ACHN (cell line): ENCODE measurements at regions not wholly inside any gene's neighbourhood (a gene's known extent, or its start where the extent isn't known, plus 50 kb on each side); places are given as distances from the start of the nearest gene placed in this dataset.

Experiments used
- DNase-seq: peaks from one replicate; pipeline ENCODE4 v3.0.0-alpha.2; 2015
- in situ Hi-C: cut with HindIII; loops from 2 replicates; pipeline ENCODE4 v1.10.0; 2017; ENCODE audit warnings: low sequenced_read_pairs, low pct_ligation_motif_present, low pct_unique_long_range_greater_than_20kb

DNA sequence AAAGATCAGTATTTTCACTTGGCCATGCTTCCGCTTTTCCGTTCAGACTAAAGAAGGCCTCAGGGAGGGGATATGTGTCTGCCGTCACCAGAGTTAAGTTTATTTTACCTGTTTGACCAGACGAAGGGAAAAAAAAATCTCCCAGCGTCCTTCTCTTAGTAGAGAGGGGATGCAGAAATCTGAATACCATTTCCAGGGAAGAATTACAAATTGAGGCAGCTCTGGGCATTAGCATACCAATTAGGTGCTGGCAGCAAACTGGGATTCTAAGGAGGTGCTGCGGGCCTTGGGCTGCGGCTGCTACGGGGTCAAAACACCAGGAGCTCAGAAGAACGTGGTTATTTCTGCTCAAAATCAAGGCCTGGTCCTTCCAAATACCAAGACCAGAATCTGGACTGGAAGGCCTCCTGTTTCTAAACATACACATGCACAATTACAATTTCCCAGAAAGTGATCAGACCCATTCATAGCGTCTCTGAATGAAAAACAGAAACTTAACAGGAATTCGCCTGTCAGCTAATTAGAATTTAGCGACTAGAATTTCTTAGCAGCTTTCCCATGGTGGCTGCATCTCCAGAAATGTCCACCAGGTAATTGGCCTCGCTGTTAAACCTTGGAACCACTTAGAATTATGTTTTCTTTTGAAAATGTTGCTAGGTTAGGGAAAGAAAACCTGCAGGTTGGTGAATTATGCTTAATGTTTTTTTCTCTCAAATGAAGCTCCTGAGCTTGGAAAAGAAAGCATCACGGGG, 617.0 kb downstream of the VRK1 start:
- in situ Hi-C loops: no loop called here
- no peak for DNase-seq

- in situ Hi-C loops: no loop called here
- no peak for DNase-seq
Measured at GRCh38 chr14:97414718-97415098, 617.5 kb downstream of the VRK1 start.

- in situ Hi-C loops: no loop called here
- no peak for DNase-seq
Measured at GRCh38 chr14:97415907-97416306, 618.7 kb downstream of the VRK1 start.

DNA sequence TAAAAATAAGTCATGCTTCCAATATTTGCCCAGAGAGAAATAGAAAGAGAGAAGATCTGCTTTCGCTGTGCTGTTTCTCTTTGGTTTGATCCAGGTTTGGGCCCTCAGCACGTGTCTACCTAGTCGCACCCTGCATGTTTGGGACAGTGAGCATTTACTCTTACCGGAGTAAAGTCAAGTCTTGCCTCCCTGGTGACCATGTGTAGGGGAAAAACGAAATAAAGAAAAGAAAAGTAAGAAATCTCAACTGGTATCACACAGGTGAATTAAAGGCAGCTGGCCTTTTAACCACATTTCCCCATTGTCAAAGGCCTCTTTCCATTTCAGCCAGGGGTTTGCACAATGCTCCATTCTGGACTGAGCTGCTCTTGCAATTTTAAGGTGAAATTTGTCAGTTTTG, 619.4 kb downstream of the VRK1 start:
- in situ Hi-C loops: no loop called here

GRCh38 chr14:97417331-97417730, 620.1 kb downstream of the VRK1 start:
- no peak for DNase-seq
- in situ Hi-C loops: no loop called here

More for the DNA sequence above, 619.4 kb downstream of the VRK1 start:
- DNase-seq: no peak

DNA sequence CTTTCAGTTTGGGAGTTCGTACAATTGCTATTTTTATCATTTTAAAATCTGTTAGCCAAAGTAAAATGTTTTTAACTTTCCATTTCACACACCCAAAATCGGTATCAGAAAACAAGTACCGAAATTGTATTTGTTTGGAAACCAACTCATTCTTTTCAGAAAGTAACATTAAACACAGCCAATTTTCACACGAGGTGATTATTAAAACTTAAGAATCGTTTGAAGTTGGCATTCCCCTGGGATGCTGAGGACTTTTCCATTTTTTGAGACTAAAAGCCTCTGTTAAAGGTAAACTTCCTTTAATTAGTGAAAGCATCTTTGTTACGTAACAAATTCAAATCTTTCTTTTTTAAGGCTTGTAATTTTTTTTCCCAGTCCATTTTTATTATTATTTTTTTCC, 623.0 kb downstream of the VRK1 start:
- in situ Hi-C loops: no loop called here
- no peak for DNase-seq

GRCh38 chr14:97426776-97427175, 629.6 kb downstream of the VRK1 start:
- in situ Hi-C loops: no loop called here

DNA sequence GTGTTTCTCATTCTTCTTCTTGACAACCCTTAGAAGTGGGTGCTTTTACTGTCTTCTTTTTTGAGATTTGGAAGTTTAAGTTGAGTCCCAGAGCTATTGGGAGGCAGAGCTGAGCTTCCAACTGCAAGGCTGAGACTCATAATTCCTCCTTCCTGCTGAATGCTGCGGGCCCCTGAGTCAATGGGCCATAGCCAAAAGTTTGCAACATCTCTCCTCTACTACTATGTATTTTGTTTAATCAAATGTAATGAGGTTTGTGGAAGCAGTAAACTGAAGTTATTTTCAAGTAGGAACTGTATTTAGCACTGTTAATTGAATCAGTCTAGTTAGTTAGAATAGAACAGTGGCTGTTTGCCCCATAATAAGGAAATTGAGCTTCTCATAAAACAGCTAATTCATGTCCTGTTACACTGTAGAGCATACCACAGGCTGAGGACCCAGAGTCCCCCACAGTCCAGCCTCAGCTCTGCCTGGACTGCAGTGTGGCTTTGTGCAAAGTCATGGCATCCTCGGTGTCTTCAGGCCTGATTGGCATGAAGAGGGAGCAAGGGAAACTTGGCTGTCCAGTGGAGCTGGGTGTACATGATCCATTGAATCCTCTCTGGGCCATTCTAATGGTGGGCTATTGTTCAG, 631.7 kb downstream of the VRK1 start:
- no peak for DNase-seq
- in situ Hi-C loops: no loop called here

More at GRCh38 chr14:97426776-97427175, 629.6 kb downstream of the VRK1 start:
- DNase-seq: no peak

DNA sequence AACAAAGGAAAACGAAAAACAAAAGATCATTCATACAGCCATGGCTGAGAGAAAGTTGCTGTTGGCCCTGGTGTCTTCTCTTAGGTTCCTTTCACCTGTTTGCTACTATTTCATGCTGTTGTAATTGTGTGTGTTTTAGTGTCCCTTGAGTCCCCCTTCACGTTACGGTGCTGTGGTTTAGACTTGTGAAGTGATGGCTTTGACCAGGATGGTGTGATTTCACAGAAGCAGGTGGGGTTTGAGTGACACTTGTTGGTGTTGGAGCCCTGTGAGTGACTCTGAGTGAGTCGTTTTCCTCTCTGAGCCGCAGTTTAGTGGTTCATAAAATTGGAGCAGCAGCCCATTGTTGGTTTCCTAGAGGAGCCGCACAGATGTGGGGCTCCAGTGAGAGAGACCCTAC, 635.4 kb downstream of the VRK1 start:
- DNase-seq: no peak
- in situ Hi-C loops: no loop called here

DNA sequence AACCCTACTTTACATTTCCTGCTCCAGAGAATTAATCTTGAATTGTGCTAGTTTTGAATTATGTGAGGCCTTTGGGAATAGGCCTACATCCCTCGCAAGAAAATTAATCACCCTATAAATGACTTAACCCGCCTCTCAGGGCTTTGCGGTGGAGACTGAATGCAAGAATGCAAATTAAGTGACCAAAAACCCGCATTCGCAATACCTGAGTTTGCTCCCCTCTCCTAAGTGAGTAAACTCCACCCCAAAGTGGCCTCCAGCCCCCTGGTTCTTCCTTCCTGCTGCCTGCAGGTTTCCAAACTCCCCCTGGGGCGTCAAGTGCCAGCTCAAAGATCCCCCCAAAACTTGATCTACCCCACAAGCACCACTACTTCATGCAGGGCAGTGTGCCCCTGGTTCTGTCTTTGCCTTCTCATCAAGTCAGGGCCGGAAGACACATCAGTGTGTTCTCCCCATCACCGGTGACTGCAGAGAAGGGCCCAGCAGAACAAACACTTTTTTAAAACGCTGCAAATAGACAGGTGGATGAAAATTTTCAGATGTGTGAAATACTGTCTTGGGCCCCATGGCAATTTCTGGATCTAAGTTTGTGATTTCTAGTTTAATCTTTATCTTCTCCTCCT, 644.7 kb downstream of the VRK1 start:
- DNase-seq: no peak
- in situ Hi-C loops: no loop called here

DNA sequence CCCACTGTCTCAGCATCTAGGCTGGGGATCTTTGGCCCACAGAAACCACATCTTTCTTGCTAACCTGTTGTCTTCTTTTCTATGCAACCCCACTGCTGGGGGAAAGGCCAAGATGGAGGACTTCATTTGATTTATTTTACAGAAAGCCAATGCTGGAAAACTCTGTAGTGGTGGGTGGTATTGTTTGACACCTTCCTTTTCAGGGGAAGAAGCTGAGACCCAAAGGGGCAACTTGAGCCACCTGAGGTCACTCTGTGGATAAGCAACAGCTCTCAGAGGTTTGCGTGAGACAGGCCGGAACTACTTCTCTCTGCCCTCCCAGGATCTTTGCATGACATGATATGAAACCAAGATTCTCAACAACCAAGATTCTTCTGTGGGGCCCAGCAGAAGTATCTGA, 645.2 kb downstream of the VRK1 start:
- in situ Hi-C loops: no loop called here
- no peak for DNase-seq

- in situ Hi-C loops: no loop called here
- no peak for DNase-seq
Measured at GRCh38 chr14:97443412-97443811, 646.2 kb downstream of the VRK1 start.

GRCh38 chr14:97444248-97444647, 647.1 kb downstream of the VRK1 start:
- DNase-seq: no peak
- in situ Hi-C loops: no loop called here

GRCh38 chr14:97445367-97445766, 648.2 kb downstream of the VRK1 start:
- DNase-seq: no peak
- in situ Hi-C loops: no loop called here

DNA sequence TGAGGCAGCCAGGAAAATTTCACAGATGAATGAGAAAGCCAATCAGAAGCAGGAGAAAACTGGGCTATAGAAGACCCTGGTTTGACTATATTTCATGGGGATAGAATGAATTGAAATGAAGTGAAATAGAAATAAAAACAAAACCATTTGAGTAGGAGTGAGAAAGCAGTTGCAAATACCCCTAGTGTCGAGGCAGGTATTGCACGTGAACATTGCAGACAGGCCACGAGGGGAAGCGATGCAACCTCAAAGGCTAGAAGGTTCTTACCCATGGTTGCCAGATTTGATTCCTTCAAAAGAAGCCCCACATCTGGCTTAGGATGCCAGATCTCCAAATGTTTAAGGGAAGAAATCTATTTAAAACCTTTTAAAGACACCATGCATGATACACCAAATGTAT, 648.9 kb downstream of the VRK1 start:
- in situ Hi-C loops: no loop called here
- DNase-seq: no peak

- DNase-seq: no peak
- in situ Hi-C loops: no loop called here
Measured at GRCh38 chr14:97452314-97452713, 655.1 kb downstream of the VRK1 start.

DNA sequence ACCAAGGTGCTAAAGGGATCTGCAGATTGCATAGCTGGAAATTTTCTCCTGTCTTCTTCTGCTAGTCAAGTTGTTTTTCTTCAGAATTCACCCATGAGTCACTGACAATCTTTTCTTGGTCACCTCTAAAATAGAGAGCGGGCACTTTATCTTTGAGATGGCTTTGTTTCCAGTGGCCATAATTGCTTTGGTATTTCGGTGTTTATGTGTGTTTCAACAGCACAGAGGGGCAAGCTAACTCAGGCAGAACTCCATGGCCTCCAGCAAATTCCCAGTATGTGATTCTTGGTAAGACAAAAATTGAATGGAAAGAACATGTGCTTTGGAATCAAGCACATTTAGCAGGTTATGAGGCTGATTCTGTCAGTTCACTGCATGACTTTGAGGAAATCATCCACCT, 656.8 kb downstream of the VRK1 start:
- no peak for DNase-seq
- in situ Hi-C loops: no loop called here

DNA sequence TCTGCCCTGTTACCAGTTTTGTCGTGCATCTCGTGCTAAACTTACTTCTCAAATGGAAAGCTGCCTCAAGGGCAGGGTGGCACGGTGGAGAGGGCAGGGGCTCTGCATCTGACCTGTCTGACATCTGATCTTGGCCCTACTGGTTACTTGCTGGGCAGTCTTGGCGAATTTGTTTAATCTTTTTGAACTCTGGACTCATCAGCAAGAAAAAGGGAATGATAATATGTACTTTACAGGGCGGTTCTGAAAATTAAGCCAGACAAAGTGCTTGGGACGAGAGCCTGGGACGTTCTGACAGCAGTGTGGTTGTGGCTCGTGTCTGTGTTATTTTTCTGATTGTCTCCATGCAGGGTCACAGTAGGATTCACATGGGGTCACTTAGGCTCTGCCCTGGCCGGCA, 659.3 kb downstream of the VRK1 start:
- DNase-seq: no peak
- in situ Hi-C loops: no loop called here

DNA sequence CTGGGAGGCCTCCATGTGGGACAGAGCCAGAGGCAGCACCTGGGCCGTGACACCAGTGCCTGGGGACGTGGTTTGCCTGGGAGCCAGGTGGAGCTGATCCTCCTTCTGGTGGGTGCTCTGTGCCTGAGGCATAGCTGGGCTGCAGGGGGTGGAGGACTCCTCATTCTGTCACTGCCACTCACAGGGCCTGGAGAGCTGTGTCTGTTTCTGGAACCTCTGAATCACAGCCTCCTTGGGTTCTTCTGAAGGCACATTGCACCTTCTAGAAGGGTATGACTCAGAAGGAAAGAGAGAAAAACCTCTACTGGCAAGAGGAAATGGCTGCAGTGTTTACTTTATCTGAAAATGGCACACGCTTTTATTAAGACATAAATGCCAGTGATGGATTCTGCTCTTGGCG, 659.8 kb downstream of the VRK1 start:
- no peak for DNase-seq
- in situ Hi-C loops: no loop called here

GRCh38 chr14:97457575-97458085, 660.4 kb downstream of the VRK1 start:
- in situ Hi-C loops: no loop called here
- no peak for DNase-seq
